ENCODE measurements at regions not wholly inside any gene's neighbourhood (a gene's known extent, or its start where the extent isn't known, plus 50 kb on each side); places are given as distances from the start of the nearest gene placed in this dataset.

DNA sequence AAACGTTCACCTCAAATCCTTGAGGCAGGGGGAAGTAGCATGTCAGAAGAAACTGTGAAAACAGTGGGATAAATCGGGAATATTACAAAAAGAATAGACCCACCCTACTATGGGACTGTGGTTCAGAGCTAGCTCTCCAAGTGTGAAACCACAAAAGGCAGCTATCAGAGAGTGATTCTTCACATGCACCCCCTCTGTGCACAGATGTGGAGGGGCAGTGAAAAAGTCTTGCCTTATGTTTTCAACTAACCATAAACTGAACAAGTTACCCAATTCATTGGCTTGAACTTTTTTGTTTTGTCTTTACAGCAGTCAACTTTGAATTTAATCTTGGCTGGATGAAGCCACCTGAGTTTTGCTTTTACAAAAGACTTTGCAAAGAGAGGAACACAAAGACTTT, 98.8 kb upstream of the NR4A3 start:
- BruUV-seq (replicated peaks), result no TSS peak
- Histone ChIP-seq H3K4me1 (replicated peaks in 1 of 2; ENCODE audit: control insufficient read depth in 2 of 2, insufficient read depth in 2 of 2, low read length in 2 of 2) (no peaks in the 10 kb centered on the region), H3K36me3 (ENCODE audit: control insufficient read depth, insufficient read depth, low read length) (no peaks in the 10 kb centered on the region), H3K9me3 (replicated peaks; ENCODE audit: control insufficient read depth, insufficient read depth, low read depth, low read length) (no peaks in the 10 kb centered on the region), H3K4me3 (no peak overlapping the region), H2AFZ (ENCODE audit: low read depth, low read length) (no peak overlapping the region), H3K4me2 (ENCODE audit: insufficient read depth, low read length) (no peak overlapping the region), H4K20me1 (replicated peaks; ENCODE audit: control insufficient read depth, insufficient read depth, low read length) (no peaks in the 10 kb centered on the region), H3K79me2 (ENCODE audit: control insufficient read depth, insufficient read depth, low read length) (no peaks in the 10 kb centered on the region), H3K27ac (ENCODE audit: extremely low read depth, low read depth, low read length) (no peak overlapping the region), H3K27me3 (ENCODE audit: control insufficient read depth in 2 of 2, insufficient read depth in 2 of 2, low read length in 2 of 2) (no peaks in the 10 kb centered on the region), H3K9me1 (ENCODE audit: control insufficient read depth, insufficient read depth, low read length) (no peaks in the 10 kb centered on the region), H3K9ac (ENCODE audit: insufficient read depth in 1 of 2, low read depth in 2 of 2, low read length in 2 of 2) (no peak overlapping the region)
- FAIRE-seq (no peak), DNase-seq (ENCODE audit: extremely low read depth in 1 of 4, low spot score in 3 of 4) (no peak), ATAC-seq (no peak)
- ChIA-PET CTCF (ENCODE audit: low intra/inter-chr PET ratio) (no interaction called here), POLR2A (interaction anchor here (0.7 kb wide), 1 partner anchor 17 kb away, joined by 4 read pairs; no protein-coding TSS in a partner anchor)
- in situ Hi-C loops (cut with MboI), result no loop called here
- intact Hi-C loops (cut with micrococcal nuclease), result no loop called here
- no peak for TF ChIP-seq TFAP4 (CRISPR knock-in tag; IDR thresholded peaks at IDR 0.05; ENCODE audit: borderline replicate concordance)
- no peak for TF ChIP-seq ETV1 (tag; conservative IDR thresholded peaks at IDR 0.05; ENCODE audit: low read depth)
- TF ChIP-seq ZNF766 (CRISPR knock-in tag; conservative IDR thresholded peaks at IDR 0.05), result no peak
- TF ChIP-seq CBFB (CRISPR knock-in tag; IDR thresholded peaks at IDR 0.05), result no peak
- TF ChIP-seq, protein P1, sequence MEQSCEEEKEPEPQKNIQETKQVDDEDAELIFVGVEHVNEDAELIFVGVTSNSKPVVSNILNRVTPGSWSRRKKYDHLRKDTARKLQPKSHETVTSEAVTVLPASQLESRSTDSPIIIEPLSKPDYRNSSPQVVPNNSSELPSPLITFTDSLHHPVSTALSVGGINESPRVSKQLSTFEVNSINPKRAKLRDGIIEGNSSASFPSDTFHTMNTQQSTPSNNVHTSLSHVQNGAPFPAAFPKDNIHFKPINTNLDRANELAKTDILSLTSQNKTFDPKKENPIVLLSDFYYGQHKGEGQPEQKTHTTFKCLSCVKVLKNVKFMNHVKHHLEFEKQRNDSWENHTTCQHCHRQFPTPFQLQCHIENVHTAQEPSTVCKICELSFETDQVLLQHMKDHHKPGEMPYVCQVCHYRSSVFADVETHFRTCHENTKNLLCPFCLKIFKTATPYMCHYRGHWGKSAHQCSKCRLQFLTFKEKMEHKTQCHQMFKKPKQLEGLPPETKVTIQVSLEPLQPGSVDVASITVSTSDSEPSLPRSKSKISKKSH (CRISPR knock-in tag; IDR thresholded peaks at IDR 0.05), result no peak
- no peak for TF ChIP-seq ZKSCAN3 (CRISPR knock-in tag; IDR thresholded peaks at IDR 0.05)
- TF ChIP-seq, protein P2, sequence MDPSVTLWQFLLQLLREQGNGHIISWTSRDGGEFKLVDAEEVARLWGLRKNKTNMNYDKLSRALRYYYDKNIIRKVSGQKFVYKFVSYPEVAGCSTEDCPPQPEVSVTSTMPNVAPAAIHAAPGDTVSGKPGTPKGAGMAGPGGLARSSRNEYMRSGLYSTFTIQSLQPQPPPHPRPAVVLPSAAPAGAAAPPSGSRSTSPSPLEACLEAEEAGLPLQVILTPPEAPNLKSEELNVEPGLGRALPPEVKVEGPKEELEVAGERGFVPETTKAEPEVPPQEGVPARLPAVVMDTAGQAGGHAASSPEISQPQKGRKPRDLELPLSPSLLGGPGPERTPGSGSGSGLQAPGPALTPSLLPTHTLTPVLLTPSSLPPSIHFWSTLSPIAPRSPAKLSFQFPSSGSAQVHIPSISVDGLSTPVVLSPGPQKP (CRISPR knock-in tag; IDR thresholded peaks at IDR 0.05), result no peak
- TF ChIP-seq RBM34 (IDR thresholded peaks at IDR 0.05; ENCODE audit: borderline replicate concordance, insufficient read depth, low read length), result no peak
- TF ChIP-seq MTF1 (CRISPR knock-in tag; IDR thresholded peaks at IDR 0.05; ENCODE audit: borderline replicate concordance), result no peak
- no peak for TF ChIP-seq ZNF41 (CRISPR knock-in tag; conservative IDR thresholded peaks at IDR 0.05)
- TF ChIP-seq ID3 (CRISPR knock-in tag; IDR thresholded peaks at IDR 0.05), result no peak
- no peak for TF ChIP-seq ID3 (tag; IDR thresholded peaks at IDR 0.05)
- 0% methylated on average over 2 of the region's 2 CpGs for WGBS (ENCODE audit: insufficient coverage, low coverage, missing lambda C conversion rate)
